NCI-H1436 (cell line): ENCODE measurements at regions not wholly inside any gene's neighbourhood (a gene's known extent, or its start where the extent isn't known, plus 50 kb on each side); places are given as distances from the start of the nearest gene placed in this dataset.

ENCODE experiments used
- DNase-seq: peaks from one replicate; lab custom pipeline; 2025; lab: John Stamatoyannopoulos, UW

GRCh38 chr6:165229216-165229615, 80.2 kb downstream of the C6orf118 start:
- DNase-seq: no peak

- DNase-seq: no peak
Observed at GRCh38 chr6:165227644-165228329, 81.6 kb downstream of the C6orf118 start.

- no peak for DNase-seq
Observed at GRCh38 chr6:165223736-165224135, 85.7 kb downstream of the C6orf118 start.

- no peak for DNase-seq
Observed at GRCh38 chr6:165223101-165223500, 86.3 kb downstream of the C6orf118 start.

GRCh38 chr6:165222315-165223025, 86.9 kb downstream of the C6orf118 start:
- no peak for DNase-seq

- DNase-seq: no peak
Observed at GRCh38 chr6:165220045-165220444, 89.4 kb downstream of the C6orf118 start.

- DNase-seq: no peak
Observed at GRCh38 chr6:165219629-165220028, 89.8 kb downstream of the C6orf118 start.

GRCh38 chr6:165218829-165219228, 90.6 kb downstream of the C6orf118 start:
- DNase-seq: no peak

- no peak for DNase-seq
Observed at GRCh38 chr6:165206798-165207197, 102.6 kb downstream of the C6orf118 start.

- no peak for DNase-seq
Observed at GRCh38 chr6:165205632-165206031, 103.8 kb downstream of the C6orf118 start.

- no peak for DNase-seq
Observed at GRCh38 chr6:165204807-165205545, 104.4 kb downstream of the C6orf118 start.

- DNase-seq: no peak
Observed at GRCh38 chr6:165200178-165200577, 109.2 kb downstream of the C6orf118 start.

- DNase-seq: no peak
Observed at GRCh38 chr6:165191461-165191860, 117.9 kb downstream of the C6orf118 start.

GRCh38 chr6:165186441-165187205, 122.8 kb downstream of the C6orf118 start:
- DNase-seq: no peak

- DNase-seq: no peak
Observed at GRCh38 chr6:165186041-165186440, 123.4 kb downstream of the C6orf118 start.

GRCh38 chr6:165184192-165184979, 125.0 kb downstream of the C6orf118 start:
- DNase-seq: no peak

- DNase-seq: no peak
Observed at GRCh38 chr6:165183496-165184140, 125.8 kb downstream of the C6orf118 start.

GRCh38 chr6:165183071-165183470, 126.3 kb downstream of the C6orf118 start:
- DNase-seq: no peak

GRCh38 chr6:165181951-165182414, 127.4 kb downstream of the C6orf118 start:
- DNase-seq: no peak

GRCh38 chr6:165178056-165178455, 131.3 kb downstream of the C6orf118 start:
- DNase-seq: no peak

GRCh38 chr6:165173484-165173883, 135.9 kb downstream of the C6orf118 start:
- no peak for DNase-seq
